Peyer's patch (tissue), 4 donors: ENCODE measurements at regions not wholly inside any gene's neighbourhood (a gene's known extent, or its start where the extent isn't known, plus 50 kb on each side); places are given as distances from the start of the nearest gene placed in this dataset.
A peak's percentile ranks its signal among the peaks of the same experiment; 100 is the strongest.
"Not testable (repeated sequence)": the region's sequence is repeated elsewhere in the genome, so short reads cannot be mapped to it uniquely, and the experiment has no call there.

ENCODE experiments used
- DNase-seq, 3 donors: peaks; one replicate each; pipeline ENCODE4 v3.0.0-alpha.2; 2017 to 2019
- H3K27ac ChIP-seq, 4 donors: fragments of 200-600 bp; sonication (generic); one replicate each; pipeline ENCODE4 v1.5.1; 2016 to 2019
- H3K27me3 ChIP-seq, 2 donors: fragments of 200-600 bp; sonication (generic); one replicate each; pipeline ENCODE4 v1.5.1; 2019
- H3K36me3 ChIP-seq, 3 donors: fragments of 200-600 bp; sonication (generic); one replicate each; pipeline ENCODE4 v1.5.1; 2016 to 2019
- H3K4me1 ChIP-seq, 4 donors: fragments of 200-600 bp; sonication (generic); one replicate each; pipeline ENCODE4 v1.5.1; 2016 to 2019
- H3K4me3 ChIP-seq, 4 donors: fragments of 200-600 bp; sonication (generic); 1 replicate in 3 of 4; 2 replicates in 1 of 4; pipeline ENCODE4 v1.5.1; 2016 to 2019; ENCODE audit warnings: mild to moderate bottlenecking in 1 of 4
- H3K9me3 ChIP-seq, 4 donors: fragments of 200-600 bp; sonication (generic); one replicate each; pipeline ENCODE4 v1.5.1; 2016 to 2019; ENCODE audit warnings: mild to moderate bottlenecking in 1 of 4
- CTCF ChIP-seq, 6 experiments: fragments of 450-650 bp in 4 of 6; fragments of 200-600 bp in 2 of 6; sonication (generic) in 1 of 6; IDR thresholded peaks; one replicate each; pipeline ENCODE4 v1.5.1; 2017 to 2019; ENCODE audit warnings: antibody characterized with exemption in 6 of 6, mild to moderate bottlenecking in 3 of 6, moderate library complexity in 1 of 6
- POLR2A ChIP-seq, 2 donors: fragments of 450-650 bp; IDR thresholded peaks; one replicate each; pipeline ENCODE4 v1.5.1; 2017; ENCODE audit warnings: antibody characterized with exemption in 2 of 2, mild to moderate bottlenecking in 2 of 2, moderate library complexity in 2 of 2
- small RNA-seq, 2 donors: library from RNA; depleted of rRNA; stranded (forward); fragments of <200 nt; gene quantifications; one replicate each; pipeline ENCODE3, GENCODE V24; 2016

- H3K27ac ChIP-seq, H3K4me3 ChIP-seq, H3K9me3 ChIP-seq, H3K36me3 ChIP-seq, H3K27me3 ChIP-seq, DNase-seq, H3K4me1 ChIP-seq: not testable (repeated sequence)
- peak in 1 of 6 experiments; percentile 12 for TF ChIP-seq CTCF (IDR thresholded peaks at IDR 0.05)
These were observed 66.5 kb upstream of the NIPA1 start for GRCh38 chr15:22719980-22720379.

- not testable (repeated sequence) for H3K27ac ChIP-seq, DNase-seq, H3K9me3 ChIP-seq, H3K27me3 ChIP-seq, H3K4me3 ChIP-seq, H3K36me3 ChIP-seq, H3K4me1 ChIP-seq
These were observed 60.3 kb upstream of the NIPA1 start for GRCh38 chr15:22726104-22726503.

- not testable (repeated sequence) for H3K27me3 ChIP-seq, H3K4me3 ChIP-seq, DNase-seq, H3K27ac ChIP-seq, H3K36me3 ChIP-seq, H3K4me1 ChIP-seq, H3K9me3 ChIP-seq
These were observed 51.4 kb upstream of the NIPA1 start for GRCh38 chr15:22735067-22735466.

- Histone ChIP-seq H3K4me1 (no peaks in the 10 kb centered on the region), H3K9me3 (no peaks in the 10 kb centered on the region), H3K36me3 (no peaks in the 10 kb centered on the region), H3K4me3 (no peak overlapping the region), H3K27ac (no peak overlapping the region), H3K27me3 (no peaks in the 10 kb centered on the region)
- TF ChIP-seq CTCF (IDR thresholded peaks at IDR 0.05) (no peak), POLR2A (IDR thresholded peaks at IDR 0.05) (no peak)
- DNase-seq = no peak
These were observed 50.7 kb upstream of the NIPA1 start for GRCh38 chr15:22735781-22736180.

GRCh38 chr15:22736200-22736599 lies 50.2 kb upstream of the NIPA1 start:
- H3K27me3 ChIP-seq, H3K4me3 ChIP-seq, DNase-seq, H3K36me3 ChIP-seq, H3K27ac ChIP-seq, H3K4me1 ChIP-seq, H3K9me3 ChIP-seq: not testable (repeated sequence)

Small RNA genes in the stretch of these regions (small RNA-seq; reads per million reads assigned to genes)
- 0 reads per million in 2 donors for gene AC138649.4
- gene RN7SL495P = 0 reads per million in 2 donors
